IMR-90 (cell line): ENCODE measurements at regions not wholly inside any gene's neighbourhood (a gene's known extent, or its start where the extent isn't known, plus 50 kb on each side); places are given as distances from the start of the nearest gene placed in this dataset.

ENCODE experiments used
- ATAC-seq: fragments of 200-7000 bp; cut with Tn5 transposase; 2 replicates; pipeline ENCODE4 v1.9.1; 2020; ENCODE audit warnings: low read depth, mild to moderate bottlenecking, moderate library complexity
- BruUV-seq: library from RNA; stranded (reverse); fragments of 400-500 nt; replicated peaks from 2 replicates; lab custom pipeline; 2021; lab: Mats Ljungman, UMichigan
- CTCF ChIA-PET: fragments of 300-600 bp; formaldehyde crosslinking; extraction: SDS; loops from one replicate; lab custom pipeline; 2021; ENCODE audit warnings: antibody characterized with exemption; lab: Yijun Ruan, JAX
- POLR2A ChIA-PET: fragments of 300-600 bp; sonication (Branson Sonifier 250); formaldehyde crosslinking; loops from one replicate; lab custom pipeline; 2022; ENCODE audit warnings: antibody characterized with exemption; ENCODE audit not compliant: unreplicated experiment; lab: Charles Lee
- DNase-seq: peaks from one replicate; pipeline ENCODE4 v3.0.0; 2013
- H2AFZ ChIP-seq: replicated peaks from 2 replicates; pipeline ENCODE3; 2013; ENCODE audit warnings: low read length, mild to moderate bottlenecking; ENCODE audit not compliant: poor library complexity
- H2AK5ac ChIP-seq: 2 replicates; pipeline ENCODE4 v1.6.1; 2013; ENCODE audit warnings: low read depth, low read length, inconsistent platforms
- H2AK9ac ChIP-seq: replicated peaks from 2 replicates; pipeline ENCODE3; 2013; ENCODE audit warnings: mild to moderate bottlenecking, low read depth, low read length, moderate library complexity; ENCODE audit not compliant: poor library complexity
- H2BK120ac ChIP-seq: 2 replicates; pipeline ENCODE4 v1.6.1; 2013; ENCODE audit warnings: low read depth, low read length, inconsistent platforms
- H2BK15ac ChIP-seq: 3 replicates; pipeline ENCODE4 v1.6.1; 2013; ENCODE audit warnings: low read depth, low read length, inconsistent platforms
- H2BK20ac ChIP-seq: 2 replicates; pipeline ENCODE4 v1.6.1; 2013; ENCODE audit warnings: low read depth, mild to moderate bottlenecking, inconsistent platforms, low read length, moderate library complexity
- H2BK5ac ChIP-seq: 2 replicates; pipeline ENCODE4 v1.6.1; 2013; ENCODE audit warnings: mild to moderate bottlenecking, low read depth, low read length, inconsistent platforms; ENCODE audit not compliant: poor library complexity, severe bottlenecking
- H3K14ac ChIP-seq: replicated peaks from 2 replicates; pipeline ENCODE4 v1.6.1; 2013; ENCODE audit warnings: low read depth, low read length, inconsistent platforms
- H3K18ac ChIP-seq: 2 replicates; pipeline ENCODE4 v1.6.1; 2013; ENCODE audit warnings: low read depth, low read length, control low read depth
- H3K23ac ChIP-seq: 2 replicates; pipeline ENCODE4 v1.6.1; 2013; ENCODE audit warnings: low read depth, low read length, inconsistent platforms
- H3K27ac ChIP-seq: 2 replicates; pipeline ENCODE4 v1.5.1; 2013; ENCODE audit warnings: mild to moderate bottlenecking, control low read depth, low read length; ENCODE audit not compliant: insufficient read depth
- H3K27me3 ChIP-seq: 2 replicates; pipeline ENCODE4 v1.6.1; 2013; ENCODE audit warnings: low read length; ENCODE audit not compliant: control insufficient read depth, insufficient read depth
- H3K36me3 ChIP-seq: 2 replicates; pipeline ENCODE4 v1.6.1; 2013; ENCODE audit warnings: low read length, mixed read lengths; ENCODE audit not compliant: control insufficient read depth, insufficient read depth
- H3K4ac ChIP-seq: 2 replicates; pipeline ENCODE4 v1.6.1; 2013; ENCODE audit warnings: low read depth, low read length, inconsistent platforms
- H3K4me1 ChIP-seq: 2 replicates; pipeline ENCODE4 v1.6.1; 2013; ENCODE audit warnings: low read length, mixed read lengths; ENCODE audit not compliant: control insufficient read depth, insufficient read depth
- H3K4me2 ChIP-seq: 2 replicates; pipeline ENCODE4 v1.6.1; 2013; ENCODE audit warnings: low read depth, mild to moderate bottlenecking, control low read depth, low read length, moderate library complexity
- H3K4me3 ChIP-seq: 2 replicates; pipeline ENCODE4 v1.5.1; 2013; ENCODE audit warnings: low read depth, mild to moderate bottlenecking, control low read depth, low read length, moderate library complexity; ENCODE audit not compliant: insufficient read depth
- H3K56ac ChIP-seq: 2 replicates; pipeline ENCODE4 v1.6.1; 2013; ENCODE audit warnings: low read length, inconsistent platforms; ENCODE audit not compliant: insufficient read depth; ENCODE audit errors: extremely low read depth
- H3K79me1 ChIP-seq, 2 experiments: 2 replicates each; pipeline ENCODE4 v1.6.1; 2013; ENCODE audit warnings: low read length in 2 of 2, inconsistent platforms in 1 of 2, low read depth in 1 of 2
- H3K9ac ChIP-seq: 2 replicates; pipeline ENCODE4 v1.6.1; 2013; ENCODE audit warnings: low read depth, low read length, control low read depth
- H3K9me1 ChIP-seq: 2 replicates; pipeline ENCODE4 v1.6.1; 2013; ENCODE audit warnings: low read length, inconsistent platforms; ENCODE audit not compliant: insufficient read depth
- H3K9me3 ChIP-seq: 2 replicates; pipeline ENCODE4 v1.6.1; 2013; ENCODE audit warnings: low read length; ENCODE audit not compliant: control insufficient read depth, insufficient read depth
- H4K20me1 ChIP-seq: 2 replicates; pipeline ENCODE4 v1.6.1; 2013; ENCODE audit warnings: low read length, inconsistent platforms; ENCODE audit not compliant: insufficient read depth
- H4K5ac ChIP-seq: 2 replicates; pipeline ENCODE4 v1.6.1; 2013; ENCODE audit warnings: mild to moderate bottlenecking, low read depth, low read length, control low read depth
- H4K8ac ChIP-seq, 2 experiments: 2 replicates each; pipeline ENCODE4 v1.6.1; 2013; ENCODE audit warnings: low read depth in 2 of 2, low read length in 2 of 2, control low read depth in 1 of 2, inconsistent platforms in 1 of 2
- H4K91ac ChIP-seq: 2 replicates; pipeline ENCODE4 v1.6.1; 2013; ENCODE audit warnings: low read depth, low read length, inconsistent platforms; ENCODE audit not compliant: insufficient read depth
- BHLHE40 ChIP-seq: fragments of 150-350 bp; IDR thresholded peaks from 2 replicates; pipeline ENCODE4 v1.6.1; 2016; ENCODE audit warnings: mild to moderate bottlenecking, low read depth, low read length
- CEBPB ChIP-seq: IDR thresholded peaks from 2 replicates; pipeline ENCODE4 v1.6.1; 2012; ENCODE audit warnings: low read depth, low read length, improper control_type of control experiment
- CHD1 ChIP-seq: IDR thresholded peaks from 2 replicates; pipeline ENCODE4 v1.6.1; 2012; ENCODE audit warnings: low read depth, low read length, improper control_type of control experiment
- FOS ChIP-seq: fragments of 150-350 bp; IDR thresholded peaks from 2 replicates; pipeline ENCODE4 v1.6.1; 2016; ENCODE audit warnings: low read depth, low read length
- MAFK ChIP-seq: IDR thresholded peaks from 2 replicates; pipeline ENCODE4 v1.6.1; 2012; ENCODE audit warnings: low read depth, low read length, improper control_type of control experiment
- MAZ ChIP-seq: IDR thresholded peaks from 2 replicates; pipeline ENCODE4 v1.6.1; 2012; ENCODE audit warnings: low read depth, mild to moderate bottlenecking, low read length, improper control_type of control experiment, moderate library complexity, borderline replicate concordance
- MXI1 ChIP-seq: IDR thresholded peaks from 2 replicates; pipeline ENCODE4 v1.6.1; 2012; ENCODE audit warnings: low read depth, mild to moderate bottlenecking, low read length, moderate library complexity, borderline replicate concordance
- NFE2L2 ChIP-seq: fragments of 150-350 bp; IDR thresholded peaks from 2 replicates; pipeline ENCODE4 v1.6.1; 2016; ENCODE audit warnings: low read depth, mild to moderate bottlenecking, low read length
- POLR2A ChIP-seq: IDR thresholded peaks from 2 replicates; pipeline ENCODE4 v1.6.1; 2012; ENCODE audit warnings: mild to moderate bottlenecking, low read depth, low read length
- RAD21 ChIP-seq: IDR thresholded peaks from 2 replicates; pipeline ENCODE4 v1.6.1; 2012; ENCODE audit warnings: low read length, improper control_type of control experiment
- RCOR1 ChIP-seq: IDR thresholded peaks from 2 replicates; pipeline ENCODE4 v1.6.1; 2012; ENCODE audit warnings: mild to moderate bottlenecking, low read length, improper control_type of control experiment; ENCODE audit not compliant: insufficient replicate concordance
- RFX5 ChIP-seq: IDR thresholded peaks from 2 replicates; pipeline ENCODE4 v1.8.0; 2012; ENCODE audit warnings: low read depth, mild to moderate bottlenecking, low read length, moderate library complexity
- SMC3 ChIP-seq: fragments of 150-350 bp; IDR thresholded peaks from 2 replicates; pipeline ENCODE4 v1.6.1; 2016; ENCODE audit warnings: low read depth, mild to moderate bottlenecking, antibody characterized with exemption, low read length, moderate library complexity
- dilution Hi-C: fragments of 300-500 bp; cut with HindIII; formaldehyde crosslinking; loops from one replicate; pipeline ENCODE4 v1.14.3; 2018; ENCODE audit warnings: low sequenced_read_pairs; ENCODE audit not compliant: unreplicated experiment
- in situ Hi-C: fragments of 300-500 bp; cut with MboI; formaldehyde crosslinking; loops from 3 replicates; pipeline ENCODE4 v1.14.3; 2019; ENCODE audit warnings: low sequenced_read_pairs, inconsistent platforms, mixed read lengths
- intact Hi-C: fragments of 100-400 bp; cut with micrococcal nuclease; formaldehyde crosslinking; loops from 2 replicates; pipeline ENCODE4 v1.10.0; 2022
- TF ChIP-seq, protein P1 (sequence below): fragments of 150-350 bp; IDR thresholded peaks from 2 replicates; pipeline ENCODE4 v1.6.1; 2016; ENCODE audit warnings: low read depth, mild to moderate bottlenecking, low read length, moderate library complexity, borderline replicate concordance
- TF ChIP-seq, protein P2 (sequence below): fragments of 150-350 bp; IDR thresholded peaks from 2 replicates; pipeline ENCODE4 v1.6.1; 2017; ENCODE audit warnings: mild to moderate bottlenecking, antibody characterized with exemption, low read length, low read depth
- TF ChIP-seq, protein P3 (sequence below): conservative IDR thresholded peaks from 2 replicates; pipeline ENCODE4 v1.5.1; 2012; ENCODE audit warnings: mild to moderate bottlenecking, low read depth, low read length, improper control_type of control experiment

DNA sequence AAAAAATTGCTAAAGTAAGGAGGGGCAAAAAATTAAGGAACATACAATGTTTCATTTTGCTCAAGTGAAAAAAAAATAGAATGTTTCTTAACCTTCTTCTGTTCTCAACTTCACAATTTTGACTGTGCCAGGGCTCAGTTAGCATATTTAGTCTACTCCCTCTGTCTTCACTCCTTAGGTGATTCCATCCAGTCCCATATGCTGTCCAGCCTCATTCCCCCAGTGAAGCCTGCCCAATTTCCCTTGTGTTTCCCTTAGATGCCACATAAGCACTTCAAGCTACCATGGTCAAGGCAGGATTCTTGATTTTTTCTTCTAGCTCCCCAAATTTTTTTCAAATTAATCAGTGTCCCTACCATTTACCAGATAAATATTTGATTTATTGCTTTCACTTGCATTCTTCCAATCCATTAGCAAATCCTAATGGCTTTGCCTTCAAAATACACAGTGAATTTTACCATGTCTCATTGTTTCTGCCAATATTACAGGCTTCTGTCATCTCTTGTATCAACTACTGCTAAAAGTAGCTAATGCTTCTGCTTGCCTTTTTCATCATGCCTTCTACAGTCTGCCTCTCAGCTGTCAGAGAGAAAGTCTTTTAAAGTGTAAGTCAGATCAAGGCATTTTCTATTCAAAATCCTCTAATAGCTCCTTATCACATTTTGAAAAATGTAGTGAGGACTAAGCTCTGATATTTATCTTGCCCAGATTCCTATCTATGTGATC lies 166.8 kb downstream of the MACC1 start:
- dilution Hi-C loops = no loop called here
- Histone ChIP-seq H4K20me1 (no peaks in the 10 kb centered on the region), H3K27ac (no peak overlapping the region), H2AFZ (no peak overlapping the region), H3K9ac (no peak overlapping the region), H3K79me1 (no peaks in the 10 kb centered on the region), H4K5ac (no peak overlapping the region), H2BK120ac (no peak overlapping the region), H3K56ac (no peak overlapping the region), H2BK5ac (no peak overlapping the region), H3K4me2 (no peak overlapping the region), H2AK5ac (no peak overlapping the region), H3K14ac (no peak overlapping the region), H2BK15ac (no peak overlapping the region), H3K36me3 (no peaks in the 10 kb centered on the region), H2BK20ac (no peak overlapping the region), H3K4me1 (no peaks in the 10 kb centered on the region), H3K18ac (no peak overlapping the region), H3K4me3 (no peak overlapping the region), H3K9me3 (no peaks in the 10 kb centered on the region), H3K23ac (no peak overlapping the region), H3K9me1 (no peaks in the 10 kb centered on the region), H3K4ac (no peak overlapping the region), H4K91ac (no peak overlapping the region), H3K27me3 (no peaks in the 10 kb centered on the region), H2AK9ac (no peak overlapping the region), H4K8ac (no peak overlapping the region)
- DNase-seq = no peak
- BruUV-seq = no TSS peak
- no peak for ATAC-seq
- TF ChIP-seq SMC3 = no peak
- TF ChIP-seq, protein P1, sequence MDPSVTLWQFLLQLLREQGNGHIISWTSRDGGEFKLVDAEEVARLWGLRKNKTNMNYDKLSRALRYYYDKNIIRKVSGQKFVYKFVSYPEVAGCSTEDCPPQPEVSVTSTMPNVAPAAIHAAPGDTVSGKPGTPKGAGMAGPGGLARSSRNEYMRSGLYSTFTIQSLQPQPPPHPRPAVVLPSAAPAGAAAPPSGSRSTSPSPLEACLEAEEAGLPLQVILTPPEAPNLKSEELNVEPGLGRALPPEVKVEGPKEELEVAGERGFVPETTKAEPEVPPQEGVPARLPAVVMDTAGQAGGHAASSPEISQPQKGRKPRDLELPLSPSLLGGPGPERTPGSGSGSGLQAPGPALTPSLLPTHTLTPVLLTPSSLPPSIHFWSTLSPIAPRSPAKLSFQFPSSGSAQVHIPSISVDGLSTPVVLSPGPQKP = no peak
- TF ChIP-seq MAFK = no peak
- no peak for TF ChIP-seq RCOR1
- TF ChIP-seq RFX5 = no peak
- no peak for TF ChIP-seq BHLHE40
- TF ChIP-seq MXI1 = no peak
- no peak for TF ChIP-seq FOS
- TF ChIP-seq MAZ = no peak
- TF ChIP-seq CHD1 = no peak
- TF ChIP-seq, protein P2, sequence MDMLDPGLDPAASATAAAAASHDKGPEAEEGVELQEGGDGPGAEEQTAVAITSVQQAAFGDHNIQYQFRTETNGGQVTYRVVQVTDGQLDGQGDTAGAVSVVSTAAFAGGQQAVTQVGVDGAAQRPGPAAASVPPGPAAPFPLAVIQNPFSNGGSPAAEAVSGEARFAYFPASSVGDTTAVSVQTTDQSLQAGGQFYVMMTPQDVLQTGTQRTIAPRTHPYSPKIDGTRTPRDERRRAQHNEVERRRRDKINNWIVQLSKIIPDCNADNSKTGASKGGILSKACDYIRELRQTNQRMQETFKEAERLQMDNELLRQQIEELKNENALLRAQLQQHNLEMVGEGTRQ = no peak
- no peak for TF ChIP-seq NFE2L2
- TF ChIP-seq, protein P3, sequence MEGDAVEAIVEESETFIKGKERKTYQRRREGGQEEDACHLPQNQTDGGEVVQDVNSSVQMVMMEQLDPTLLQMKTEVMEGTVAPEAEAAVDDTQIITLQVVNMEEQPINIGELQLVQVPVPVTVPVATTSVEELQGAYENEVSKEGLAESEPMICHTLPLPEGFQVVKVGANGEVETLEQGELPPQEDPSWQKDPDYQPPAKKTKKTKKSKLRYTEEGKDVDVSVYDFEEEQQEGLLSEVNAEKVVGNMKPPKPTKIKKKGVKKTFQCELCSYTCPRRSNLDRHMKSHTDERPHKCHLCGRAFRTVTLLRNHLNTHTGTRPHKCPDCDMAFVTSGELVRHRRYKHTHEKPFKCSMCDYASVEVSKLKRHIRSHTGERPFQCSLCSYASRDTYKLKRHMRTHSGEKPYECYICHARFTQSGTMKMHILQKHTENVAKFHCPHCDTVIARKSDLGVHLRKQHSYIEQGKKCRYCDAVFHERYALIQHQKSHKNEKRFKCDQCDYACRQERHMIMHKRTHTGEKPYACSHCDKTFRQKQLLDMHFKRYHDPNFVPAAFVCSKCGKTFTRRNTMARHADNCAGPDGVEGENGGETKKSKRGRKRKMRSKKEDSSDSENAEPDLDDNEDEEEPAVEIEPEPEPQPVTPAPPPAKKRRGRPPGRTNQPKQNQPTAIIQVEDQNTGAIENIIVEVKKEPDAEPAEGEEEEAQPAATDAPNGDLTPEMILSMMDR = no peak
- no peak for TF ChIP-seq POLR2A
- TF ChIP-seq RAD21 = no peak
- TF ChIP-seq CEBPB = no peak
- intact Hi-C loops = no loop called here
- in situ Hi-C loops = no loop called here
- ChIA-PET CTCF (no interaction called here), POLR2A (no interaction called here)
